ENCODE measurements at regions not wholly inside any gene's neighbourhood (a gene's known extent, or its start where the extent isn't known, plus 50 kb on each side); places are given as distances from the start of the nearest gene placed in this dataset.
A peak's percentile ranks its signal among the peaks of the same experiment; 100 is the strongest.

GRCh38 chr7:117997862-117998825 lies 124.9 kb upstream of the CTTNBP2 start:
- Histone ChIP-seq H3K4me1 (ENCODE audit: control insufficient read depth, insufficient read depth, low read length, poor library complexity, severe bottlenecking) (peaks cover 13% of the 10 kb centered on the region), H3K9me3 (ENCODE audit: control insufficient read depth, low read length) (no peaks in the 10 kb centered on the region), H3K4me3 (ENCODE audit: extremely low read depth, insufficient read depth, low read length, poor library complexity, severe bottlenecking) (no peak overlapping the region), H3K36me3 (ENCODE audit: control insufficient read depth, insufficient read depth, low read length) (no peaks in the 10 kb centered on the region), H3K27ac (ENCODE audit: low read depth, low read length, severe bottlenecking) (peak overlapping the region; percentile 25)
- 80 to 100% methylated on average over 1 of the region's 7 CpGs for WGBS, 2 experiments (ENCODE audit: insufficient coverage in 2 of 2)

GRCh38 chr7:118000480-118001202 lies 127.4 kb upstream of the CTTNBP2 start:
- Histone ChIP-seq H3K4me3 (ENCODE audit: extremely low read depth, insufficient read depth, low read length, poor library complexity, severe bottlenecking) (no peak overlapping the region), H3K27ac (ENCODE audit: low read depth, low read length, severe bottlenecking) (no peak overlapping the region)
- 94 to 100% methylated on average over 3 of the region's 6 CpGs for WGBS, 2 experiments (ENCODE audit: insufficient coverage in 2 of 2)

GRCh38 chr7:118003476-118003875 lies 130.2 kb upstream of the CTTNBP2 start:
- WGBS, 2 experiments (ENCODE audit: insufficient coverage in 2 of 2), result 70 to 83% methylated on average over 1 of the region's 1 CpG
- Histone ChIP-seq H3K4me3 (ENCODE audit: extremely low read depth, insufficient read depth, low read length, poor library complexity, severe bottlenecking) (no peak overlapping the region), H3K4me1 (ENCODE audit: control insufficient read depth, insufficient read depth, low read length, poor library complexity, severe bottlenecking) (peaks cover 19% of the 10 kb centered on the region), H3K9me3 (ENCODE audit: control insufficient read depth, low read length) (no peaks in the 10 kb centered on the region), H3K36me3 (ENCODE audit: control insufficient read depth, insufficient read depth, low read length) (no peaks in the 10 kb centered on the region), H3K27ac (ENCODE audit: low read depth, low read length, severe bottlenecking) (peak overlapping the region; percentile 83)

More at GRCh38 chr7:118000480-118001202, 127.4 kb upstream of the CTTNBP2 start:
- Histone ChIP-seq H3K36me3 (ENCODE audit: control insufficient read depth, insufficient read depth, low read length) (no peaks in the 10 kb centered on the region), H3K4me1 (ENCODE audit: control insufficient read depth, insufficient read depth, low read length, poor library complexity, severe bottlenecking) (peaks cover 24% of the 10 kb centered on the region), H3K9me3 (ENCODE audit: control insufficient read depth, low read length) (no peaks in the 10 kb centered on the region)

- Histone ChIP-seq H3K4me3 (ENCODE audit: extremely low read depth, insufficient read depth, low read length, poor library complexity, severe bottlenecking) (no peak overlapping the region), H3K27ac (ENCODE audit: low read depth, low read length, severe bottlenecking) (peak overlapping the region; percentile 30), H3K9me3 (ENCODE audit: control insufficient read depth, low read length) (no peaks in the 10 kb centered on the region), H3K36me3 (ENCODE audit: control insufficient read depth, insufficient read depth, low read length) (no peaks in the 10 kb centered on the region), H3K4me1 (ENCODE audit: control insufficient read depth, insufficient read depth, low read length, poor library complexity, severe bottlenecking) (peaks cover 15% of the 10 kb centered on the region)
- 37 to 44% methylated on average over 3 of the region's 4 CpGs for WGBS, 2 experiments (ENCODE audit: insufficient coverage in 2 of 2)
These were observed 131.8 kb upstream of the CTTNBP2 start for GRCh38 chr7:118005026-118005425.

GRCh38 chr7:118006979-118007378 lies 133.7 kb upstream of the CTTNBP2 start:
- no peaks in the 10 kb centered on the region for H3K9me3 ChIP-seq (ENCODE audit: control insufficient read depth, low read length)
- 67% methylated on average over 3 of the region's 5 CpGs for WGBS, 2 experiments (ENCODE audit: insufficient coverage in 2 of 2)

GRCh38 chr7:118009419-118009818 lies 136.2 kb upstream of the CTTNBP2 start:
- no peaks in the 10 kb centered on the region for H3K9me3 ChIP-seq (ENCODE audit: control insufficient read depth, low read length)
- WGBS, 2 experiments (ENCODE audit: insufficient coverage in 2 of 2), result no CpG with 5 or more reads among the region's 2 CpGs
- no peaks in the 10 kb centered on the region for H3K36me3 ChIP-seq (ENCODE audit: control insufficient read depth, insufficient read depth, low read length)
- peaks cover 4% of the 10 kb centered on the region for H3K4me1 ChIP-seq (ENCODE audit: control insufficient read depth, insufficient read depth, low read length, poor library complexity, severe bottlenecking)
- no peak overlapping the region for H3K4me3 ChIP-seq (ENCODE audit: extremely low read depth, insufficient read depth, low read length, poor library complexity, severe bottlenecking)
- H3K27ac ChIP-seq (ENCODE audit: low read depth, low read length, severe bottlenecking), result no peak overlapping the region

More at GRCh38 chr7:118006979-118007378, 133.7 kb upstream of the CTTNBP2 start:
- H3K36me3 ChIP-seq (ENCODE audit: control insufficient read depth, insufficient read depth, low read length), result no peaks in the 10 kb centered on the region
- H3K4me1 ChIP-seq (ENCODE audit: control insufficient read depth, insufficient read depth, low read length, poor library complexity, severe bottlenecking), result peaks cover 15% of the 10 kb centered on the region
- no peak overlapping the region for H3K27ac ChIP-seq (ENCODE audit: low read depth, low read length, severe bottlenecking)
- H3K4me3 ChIP-seq (ENCODE audit: extremely low read depth, insufficient read depth, low read length, poor library complexity, severe bottlenecking), result no peak overlapping the region

GRCh38 chr7:118011652-118012051 lies 138.4 kb upstream of the CTTNBP2 start:
- H3K4me1 ChIP-seq (ENCODE audit: control insufficient read depth, insufficient read depth, low read length, poor library complexity, severe bottlenecking), result no peaks in the 10 kb centered on the region
- no peak overlapping the region for H3K27ac ChIP-seq (ENCODE audit: low read depth, low read length, severe bottlenecking)
- H3K36me3 ChIP-seq (ENCODE audit: control insufficient read depth, insufficient read depth, low read length), result no peaks in the 10 kb centered on the region
- H3K4me3 ChIP-seq (ENCODE audit: extremely low read depth, insufficient read depth, low read length, poor library complexity, severe bottlenecking), result no peak overlapping the region
- H3K9me3 ChIP-seq (ENCODE audit: control insufficient read depth, low read length), result no peaks in the 10 kb centered on the region
- no CpG with 5 or more reads among the region's 3 CpGs for WGBS, 2 experiments (ENCODE audit: insufficient coverage in 2 of 2)

- H3K27ac ChIP-seq (ENCODE audit: low read depth, low read length, severe bottlenecking), result no peak overlapping the region
- peaks cover 5% of the 10 kb centered on the region for H3K9me3 ChIP-seq (ENCODE audit: control insufficient read depth, low read length)
- 100% methylated on average over 1 to 2 of the region's 2 CpGs for WGBS, 2 experiments (ENCODE audit: insufficient coverage in 2 of 2)
- no peaks in the 10 kb centered on the region for H3K4me1 ChIP-seq (ENCODE audit: control insufficient read depth, insufficient read depth, low read length, poor library complexity, severe bottlenecking)
- no peak overlapping the region for H3K4me3 ChIP-seq (ENCODE audit: extremely low read depth, insufficient read depth, low read length, poor library complexity, severe bottlenecking)
- H3K36me3 ChIP-seq (ENCODE audit: control insufficient read depth, insufficient read depth, low read length), result no peaks in the 10 kb centered on the region
These were observed 140.2 kb upstream of the CTTNBP2 start for GRCh38 chr7:118013252-118014010.

- H3K27ac ChIP-seq (ENCODE audit: low read depth, low read length, severe bottlenecking), result no peak overlapping the region
- H3K4me3 ChIP-seq (ENCODE audit: extremely low read depth, insufficient read depth, low read length, poor library complexity, severe bottlenecking), result no peak overlapping the region
- no CpG with 5 or more reads among the region's 2 CpGs for WGBS, 2 experiments (ENCODE audit: insufficient coverage in 2 of 2)
- no peaks in the 10 kb centered on the region for H3K36me3 ChIP-seq (ENCODE audit: control insufficient read depth, insufficient read depth, low read length)
- H3K9me3 ChIP-seq (ENCODE audit: control insufficient read depth, low read length), result peaks cover 5% of the 10 kb centered on the region
- no peaks in the 10 kb centered on the region for H3K4me1 ChIP-seq (ENCODE audit: control insufficient read depth, insufficient read depth, low read length, poor library complexity, severe bottlenecking)
These were observed 149.3 kb upstream of the CTTNBP2 start for GRCh38 chr7:118022546-118022945.

- H3K9me3 ChIP-seq (ENCODE audit: control insufficient read depth, low read length), result no peaks in the 10 kb centered on the region
- no peak overlapping the region for H3K4me3 ChIP-seq (ENCODE audit: extremely low read depth, insufficient read depth, low read length, poor library complexity, severe bottlenecking)
- H3K4me1 ChIP-seq (ENCODE audit: control insufficient read depth, insufficient read depth, low read length, poor library complexity, severe bottlenecking), result no peaks in the 10 kb centered on the region
- H3K27ac ChIP-seq (ENCODE audit: low read depth, low read length, severe bottlenecking), result no peak overlapping the region
- H3K36me3 ChIP-seq (ENCODE audit: control insufficient read depth, insufficient read depth, low read length), result no peaks in the 10 kb centered on the region
- 86 to 100% methylated on average over 1 to 2 of the region's 2 CpGs for WGBS, 2 experiments (ENCODE audit: insufficient coverage in 2 of 2)
These were observed 153.6 kb upstream of the CTTNBP2 start for GRCh38 chr7:118026791-118027190.
